HepG2 (cell line): ENCODE measurements at regions not wholly inside any gene's neighbourhood (a gene's known extent, or its start where the extent isn't known, plus 50 kb on each side); places are given as distances from the start of the nearest gene placed in this dataset.

Experiments used
- ATAC-seq: fragments of 200-7000 bp; cut with Tn5 transposase; 3 replicates; pipeline ENCODE4 v1.9.1; 2020; ENCODE audit warnings: mild to moderate bottlenecking, moderate library complexity
- BruUV-seq: library from RNA; stranded (reverse); fragments of 400-500 nt; replicated peaks from 2 replicates; lab custom pipeline; 2021; lab: Mats Ljungman, UMichigan
- CTCF ChIA-PET: fragments of 300-600 bp; formaldehyde crosslinking; extraction: SDS; loops from one replicate; lab custom pipeline; 2021; ENCODE audit warnings: low total read pairs, inconsistent platforms, low intra/inter-chr PET ratio; lab: Yijun Ruan, JAX
- POLR2A ChIA-PET: fragments of 350-600 bp; sonication (Branson Sonifier 250); formaldehyde crosslinking; loops from one replicate; lab custom pipeline; 2020; ENCODE audit warnings: antibody characterized with exemption, inconsistent platforms; lab: Yijun Ruan, JAX
- DNase-seq: peaks from one replicate; pipeline ENCODE4 v3.0.0-alpha.2; 2015; ENCODE audit warnings: low spot score
- FAIRE-seq: peaks from 3 replicates; lab custom pipeline; 2011; peaks lifted over from hg19 to GRCh38; lab: Jason Lieb, UNC
- H2AFZ ChIP-seq: one replicate; pipeline ENCODE4 v1.6.1; 2011; ENCODE audit warnings: low read length, inconsistent platforms
- H3K27ac ChIP-seq: fragments of 300-600 bp; 3 replicates; pipeline ENCODE4 v1.8.0; 2011; ENCODE audit warnings: mixed run types, mild to moderate bottlenecking, mixed read lengths, low read length, inconsistent platforms; ENCODE audit not compliant: insufficient read depth; ENCODE audit errors: extremely low read length
- H3K27me3 ChIP-seq, 2 experiments: fragments of 200-600 bp in 1 of 2; 2 replicates in 1 of 2; 3 replicates in 1 of 2; pipeline versions ENCODE4 v1.6.0 to v1.8.0; 2011; ENCODE audit warnings: low read length in 2 of 2, mild to moderate bottlenecking in 2 of 2, moderate library complexity in 2 of 2, inconsistent platforms in 1 of 2; ENCODE audit not compliant: insufficient read depth in 2 of 2, control insufficient read depth in 1 of 2
- H3K36me3 ChIP-seq, 2 experiments: fragments of 200-600 bp in 1 of 2; replicated peaks in 1 of 2; 2 replicates in 1 of 2; 3 replicates in 1 of 2; pipeline versions ENCODE4 v1.5.1 to v1.8.0; 2011; ENCODE audit warnings: low read length in 2 of 2, inconsistent platforms in 1 of 2; ENCODE audit not compliant: insufficient read depth in 2 of 2, control insufficient read depth in 1 of 2
- H3K4me1 ChIP-seq: 2 replicates; pipeline ENCODE4 v1.5.1; 2012; ENCODE audit warnings: low read length, inconsistent platforms; ENCODE audit not compliant: insufficient read depth
- H3K4me2 ChIP-seq: 2 replicates; pipeline ENCODE4 v1.6.0; 2011; ENCODE audit warnings: low read depth, low read length, inconsistent platforms
- H3K4me3 ChIP-seq, 3 experiments: fragments of 200-600 bp in 1 of 3; sonication (generic), shearing (Covaris generic) in 1 of 3; replicated peaks in 1 of 3; 2 replicates each; pipeline ENCODE4 v1.5.1; 2011 to 2016; ENCODE audit warnings: low read length in 3 of 3, inconsistent platforms in 2 of 3, low read depth in 2 of 3, mild to moderate bottlenecking in 2 of 3, control low read depth in 1 of 3, mixed read lengths in 1 of 3; ENCODE audit not compliant: insufficient read depth in 1 of 3
- H3K79me2 ChIP-seq: one replicate; pipeline ENCODE4 v1.6.1; 2011; ENCODE audit warnings: low read length, inconsistent platforms; ENCODE audit not compliant: insufficient read depth
- H3K9ac ChIP-seq: 2 replicates; pipeline ENCODE4 v1.6.0; 2011; ENCODE audit warnings: mild to moderate bottlenecking, low read depth, low read length, inconsistent platforms; ENCODE audit not compliant: insufficient read depth
- H3K9me3 ChIP-seq: 2 replicates; pipeline ENCODE4 v1.5.1; 2012; ENCODE audit warnings: mild to moderate bottlenecking, low read length
- H4K20me1 ChIP-seq: 2 replicates; pipeline ENCODE4 v1.6.0; 2011; ENCODE audit warnings: inconsistent platforms, mild to moderate bottlenecking, low read length, moderate library complexity; ENCODE audit not compliant: insufficient read depth
- FOXJ3 ChIP-seq: sonication (generic); formaldehyde crosslinking; IDR thresholded peaks from 2 replicates; pipeline ENCODE4 v1.4.0; 2020; ENCODE audit warnings: missing genetic modification reagents, mild to moderate bottlenecking, borderline replicate concordance
- MTF2 ChIP-seq: sonication (generic); formaldehyde crosslinking; IDR thresholded peaks from 2 replicates; pipeline ENCODE4 v1.5.0; 2020; ENCODE audit warnings: missing genetic modification reagents, borderline replicate concordance
- SRSF9 ChIP-seq: fragments of 200-400 bp; formaldehyde crosslinking; IDR thresholded peaks from 2 replicates; pipeline ENCODE4 v1.6.1; 2018; ENCODE audit warnings: borderline replicate concordance, mild to moderate bottlenecking, low read depth, low read length; ENCODE audit not compliant: insufficient read depth, poor library complexity, severe bottlenecking
- XBP1 ChIP-seq: sonication (generic); formaldehyde crosslinking; IDR thresholded peaks from 2 replicates; pipeline ENCODE4 v1.5.0; 2020; ENCODE audit warnings: missing genetic modification reagents
- ZNF354B ChIP-seq: sonication (generic); formaldehyde crosslinking; IDR thresholded peaks from 2 replicates; pipeline ENCODE4 v1.8.0; 2022; ENCODE audit warnings: mild to moderate bottlenecking, missing genetic modification reagents
- WGBS: methylation state at CpG from one replicate; pipeline ENCODE4 v1.1.6; 2017; ENCODE audit warnings: low lambda C conversion rate; 5-methylcytosine and 5-hydroxymethylcytosine counted together
- in situ Hi-C: cut with HindIII; loops from 2 replicates; pipeline ENCODE4 v1.10.0; 2017; ENCODE audit warnings: low pct_unique_long_range_greater_than_20kb; ENCODE audit not compliant: extremely low pct_ligation_motif_present
- intact Hi-C: fragments of 100-400 bp; cut with micrococcal nuclease; formaldehyde crosslinking; loops from one replicate; pipeline ENCODE4 v1.10.0; 2022; ENCODE audit not compliant: unreplicated experiment
- TF ChIP-seq, protein P1 (sequence below): sonication (generic); formaldehyde crosslinking; IDR thresholded peaks from 2 replicates; pipeline ENCODE4 v1.4.0; 2020; ENCODE audit warnings: missing genetic modification reagents, mild to moderate bottlenecking, borderline replicate concordance
- TF ChIP-seq, protein P2 (sequence below): sonication (generic); formaldehyde crosslinking; IDR thresholded peaks from 2 replicates; pipeline ENCODE4 v1.8.1; 2022; ENCODE audit warnings: mild to moderate bottlenecking, missing genetic modification reagents
- TF ChIP-seq, protein P3 (sequence below): IDR thresholded peaks from 2 replicates; pipeline ENCODE4 v1.6.1; 2016; ENCODE audit warnings: control low read depth

DNA sequence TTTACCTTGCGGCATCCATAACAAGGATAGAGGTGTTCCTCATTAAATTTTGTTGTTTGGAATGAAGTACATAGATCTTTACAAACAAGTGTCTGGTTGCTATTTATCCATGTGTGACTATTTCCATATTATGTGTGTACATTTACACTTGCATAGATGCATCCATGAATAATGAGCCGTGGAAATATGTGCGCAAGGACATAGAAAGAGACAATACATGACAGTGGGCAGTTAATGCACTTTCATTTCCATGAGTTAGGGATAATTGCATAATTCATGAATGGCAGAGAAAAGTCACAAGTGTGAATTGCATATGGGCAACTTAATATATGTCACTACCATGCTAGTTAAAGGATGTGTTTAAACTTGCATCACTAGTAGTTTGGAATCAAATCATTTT is 338.2 kb upstream of the PITX2 start:
- WGBS: 46% methylated on average over 3 of the region's 3 CpGs
- Histone ChIP-seq H3K9me3 (no peaks in the 10 kb centered on the region), H3K36me3 (no peaks in the 10 kb centered on the region), H3K9ac (no peak overlapping the region), H3K4me1 (no peaks in the 10 kb centered on the region), H3K27me3 (no peaks in the 10 kb centered on the region), H3K79me2 (no peaks in the 10 kb centered on the region), H3K4me2 (no peak overlapping the region), H4K20me1 (no peaks in the 10 kb centered on the region), H3K4me3 (no peak overlapping the region), H2AFZ (no peak overlapping the region), H3K27ac (no peak overlapping the region)
- ChIA-PET CTCF (no interaction called here), POLR2A (no interaction called here)
- TF ChIP-seq, protein P1, sequence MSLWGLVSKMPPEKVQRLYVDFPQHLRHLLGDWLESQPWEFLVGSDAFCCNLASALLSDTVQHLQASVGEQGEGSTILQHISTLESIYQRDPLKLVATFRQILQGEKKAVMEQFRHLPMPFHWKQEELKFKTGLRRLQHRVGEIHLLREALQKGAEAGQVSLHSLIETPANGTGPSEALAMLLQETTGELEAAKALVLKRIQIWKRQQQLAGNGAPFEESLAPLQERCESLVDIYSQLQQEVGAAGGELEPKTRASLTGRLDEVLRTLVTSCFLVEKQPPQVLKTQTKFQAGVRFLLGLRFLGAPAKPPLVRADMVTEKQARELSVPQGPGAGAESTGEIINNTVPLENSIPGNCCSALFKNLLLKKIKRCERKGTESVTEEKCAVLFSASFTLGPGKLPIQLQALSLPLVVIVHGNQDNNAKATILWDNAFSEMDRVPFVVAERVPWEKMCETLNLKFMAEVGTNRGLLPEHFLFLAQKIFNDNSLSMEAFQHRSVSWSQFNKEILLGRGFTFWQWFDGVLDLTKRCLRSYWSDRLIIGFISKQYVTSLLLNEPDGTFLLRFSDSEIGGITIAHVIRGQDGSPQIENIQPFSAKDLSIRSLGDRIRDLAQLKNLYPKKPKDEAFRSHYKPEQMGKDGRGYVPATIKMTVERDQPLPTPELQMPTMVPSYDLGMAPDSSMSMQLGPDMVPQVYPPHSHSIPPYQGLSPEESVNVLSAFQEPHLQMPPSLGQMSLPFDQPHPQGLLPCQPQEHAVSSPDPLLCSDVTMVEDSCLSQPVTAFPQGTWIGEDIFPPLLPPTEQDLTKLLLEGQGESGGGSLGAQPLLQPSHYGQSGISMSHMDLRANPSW (CRISPR knock-in tag): no peak
- no peak for TF ChIP-seq MTF2 (CRISPR knock-in tag)
- no peak for TF ChIP-seq ZNF354B (CRISPR knock-in tag)
- no peak for TF ChIP-seq XBP1 (CRISPR knock-in tag)
- no peak for TF ChIP-seq FOXJ3 (CRISPR knock-in tag)
- no peak for TF ChIP-seq SRSF9
- TF ChIP-seq, protein P2, sequence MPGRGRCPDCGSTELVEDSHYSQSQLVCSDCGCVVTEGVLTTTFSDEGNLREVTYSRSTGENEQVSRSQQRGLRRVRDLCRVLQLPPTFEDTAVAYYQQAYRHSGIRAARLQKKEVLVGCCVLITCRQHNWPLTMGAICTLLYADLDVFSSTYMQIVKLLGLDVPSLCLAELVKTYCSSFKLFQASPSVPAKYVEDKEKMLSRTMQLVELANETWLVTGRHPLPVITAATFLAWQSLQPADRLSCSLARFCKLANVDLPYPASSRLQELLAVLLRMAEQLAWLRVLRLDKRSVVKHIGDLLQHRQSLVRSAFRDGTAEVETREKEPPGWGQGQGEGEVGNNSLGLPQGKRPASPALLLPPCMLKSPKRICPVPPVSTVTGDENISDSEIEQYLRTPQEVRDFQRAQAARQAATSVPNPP (CRISPR knock-in tag): no peak
- TF ChIP-seq, protein P3, sequence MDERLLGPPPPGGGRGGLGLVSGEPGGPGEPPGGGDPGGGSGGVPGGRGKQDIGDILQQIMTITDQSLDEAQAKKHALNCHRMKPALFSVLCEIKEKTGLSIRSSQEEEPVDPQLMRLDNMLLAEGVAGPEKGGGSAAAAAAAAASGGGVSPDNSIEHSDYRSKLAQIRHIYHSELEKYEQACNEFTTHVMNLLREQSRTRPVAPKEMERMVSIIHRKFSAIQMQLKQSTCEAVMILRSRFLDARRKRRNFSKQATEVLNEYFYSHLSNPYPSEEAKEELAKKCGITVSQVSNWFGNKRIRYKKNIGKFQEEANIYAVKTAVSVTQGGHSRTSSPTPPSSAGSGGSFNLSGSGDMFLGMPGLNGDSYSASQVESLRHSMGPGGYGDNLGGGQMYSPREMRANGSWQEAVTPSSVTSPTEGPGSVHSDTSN: no peak
- DNase-seq (no peak), ATAC-seq (no peak), FAIRE-seq (no peak)
- intact Hi-C loops (no loop called here), in situ Hi-C loops (no loop called here)
- BruUV-seq: no TSS peak
